ENCODE measurements at regions not wholly inside any gene's neighbourhood (a gene's known extent, or its start where the extent isn't known, plus 50 kb on each side); places are given as distances from the start of the nearest gene placed in this dataset.

DNA sequence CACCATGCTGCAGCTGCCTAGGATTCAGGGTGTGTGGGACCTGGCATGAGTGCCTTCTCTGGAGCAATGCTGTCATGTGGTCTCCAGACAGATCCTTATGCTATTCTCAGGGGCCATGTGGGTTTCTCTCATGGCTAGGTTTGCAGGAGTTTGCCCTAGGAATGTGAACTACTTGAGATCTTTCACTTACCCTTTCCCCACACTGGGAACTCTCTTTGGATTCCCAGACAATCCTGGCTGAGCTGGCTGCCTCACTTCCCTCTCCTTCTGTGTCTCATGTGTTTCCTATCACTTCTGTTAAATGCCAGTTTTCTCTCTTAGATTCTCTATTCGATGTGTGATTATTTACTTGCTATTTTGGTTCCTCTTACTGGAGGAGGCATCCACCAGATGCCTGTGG lies 270.2 kb upstream of the RASA1 start:
- H3K36me3 ChIP-seq (ENCODE audit: control insufficient read depth, insufficient read depth, low read length): no peaks in the 10 kb centered on the region
- H3K27me3 ChIP-seq (ENCODE audit: control insufficient read depth, insufficient read depth, low read length): no peaks in the 10 kb centered on the region
- DNase-seq: no peak
- H3K4me3 ChIP-seq (ENCODE audit: low read length): no peak overlapping the region
- H3K27ac ChIP-seq (ENCODE audit: low read length): no peak overlapping the region
- no CpG with 5 or more reads among the region's 1 CpG for WGBS (ENCODE audit: insufficient coverage)
- no peaks in the 10 kb centered on the region for H3K4me1 ChIP-seq (ENCODE audit: control insufficient read depth, insufficient read depth, low read length)
- H3K9me3 ChIP-seq (replicated peaks; ENCODE audit: control insufficient read depth, low read depth, low read length): peaks cover 2% of the 10 kb centered on the region

DNA sequence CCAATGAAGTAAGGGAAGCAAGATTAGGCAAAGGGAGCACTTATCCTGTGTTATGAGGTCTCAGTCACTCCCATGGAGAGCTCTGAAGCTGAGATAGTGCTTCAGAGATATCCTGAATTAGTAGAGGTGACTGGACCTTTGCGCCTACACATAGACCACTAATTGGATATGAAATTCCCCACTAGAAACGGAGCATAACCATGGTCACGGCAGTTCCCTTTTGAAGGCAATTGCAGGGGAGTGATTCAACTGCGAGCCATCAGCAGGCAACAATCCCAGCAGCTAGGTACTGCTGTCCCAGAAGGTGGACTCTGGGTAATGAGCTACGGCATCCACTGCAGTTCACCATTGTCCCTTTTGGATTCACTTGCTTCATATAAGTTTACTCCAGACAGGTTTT lies 267.7 kb upstream of the RASA1 start:
- Histone ChIP-seq H3K27me3 (ENCODE audit: control insufficient read depth, insufficient read depth, low read length) (no peaks in the 10 kb centered on the region), H3K4me3 (ENCODE audit: low read length) (no peak overlapping the region), H3K4me1 (ENCODE audit: control insufficient read depth, insufficient read depth, low read length) (no peaks in the 10 kb centered on the region), H3K9me3 (replicated peaks; ENCODE audit: control insufficient read depth, low read depth, low read length) (peaks cover 2% of the 10 kb centered on the region), H3K27ac (ENCODE audit: low read length) (no peak overlapping the region), H3K36me3 (ENCODE audit: control insufficient read depth, insufficient read depth, low read length) (no peaks in the 10 kb centered on the region)
- no peak for DNase-seq
- 94% methylated on average over 3 of the region's 5 CpGs for WGBS (ENCODE audit: insufficient coverage)

GRCh38 chr5:87002485-87002884 lies 265.2 kb upstream of the RASA1 start:
- Histone ChIP-seq H3K27ac (ENCODE audit: low read length) (no peak overlapping the region), H3K9me3 (replicated peaks; ENCODE audit: control insufficient read depth, low read depth, low read length) (no peaks in the 10 kb centered on the region), H3K4me1 (ENCODE audit: control insufficient read depth, insufficient read depth, low read length) (no peaks in the 10 kb centered on the region), H3K27me3 (ENCODE audit: control insufficient read depth, insufficient read depth, low read length) (no peaks in the 10 kb centered on the region), H3K36me3 (ENCODE audit: control insufficient read depth, insufficient read depth, low read length) (no peaks in the 10 kb centered on the region), H3K4me3 (ENCODE audit: low read length) (no peak overlapping the region)
- DNase-seq: peak; percentile 30
- WGBS (ENCODE audit: insufficient coverage): 83% methylated on average over 1 of the region's 3 CpGs

GRCh38 chr5:87004101-87004500 lies 263.6 kb upstream of the RASA1 start:
- no CpG with 5 or more reads among the region's 3 CpGs for WGBS (ENCODE audit: insufficient coverage)
- H3K27ac ChIP-seq (ENCODE audit: low read length): no peak overlapping the region

GRCh38 chr5:87007737-87008136 lies 259.9 kb upstream of the RASA1 start:
- Histone ChIP-seq H3K9me3 (replicated peaks; ENCODE audit: control insufficient read depth, low read depth, low read length) (no peaks in the 10 kb centered on the region), H3K36me3 (ENCODE audit: control insufficient read depth, insufficient read depth, low read length) (no peaks in the 10 kb centered on the region), H3K27ac (ENCODE audit: low read length) (no peak overlapping the region), H3K4me1 (ENCODE audit: control insufficient read depth, insufficient read depth, low read length) (no peaks in the 10 kb centered on the region), H3K27me3 (ENCODE audit: control insufficient read depth, insufficient read depth, low read length) (no peaks in the 10 kb centered on the region), H3K4me3 (ENCODE audit: low read length) (no peak overlapping the region)
- DNase-seq: no peak

More at GRCh38 chr5:87004101-87004500, 263.6 kb upstream of the RASA1 start:
- no peak for DNase-seq
- no peaks in the 10 kb centered on the region for H3K36me3 ChIP-seq (ENCODE audit: control insufficient read depth, insufficient read depth, low read length)
- H3K27me3 ChIP-seq (ENCODE audit: control insufficient read depth, insufficient read depth, low read length): no peaks in the 10 kb centered on the region
- no peaks in the 10 kb centered on the region for H3K4me1 ChIP-seq (ENCODE audit: control insufficient read depth, insufficient read depth, low read length)
- H3K9me3 ChIP-seq (replicated peaks; ENCODE audit: control insufficient read depth, low read depth, low read length): no peaks in the 10 kb centered on the region
- H3K4me3 ChIP-seq (ENCODE audit: low read length): no peak overlapping the region

DNA sequence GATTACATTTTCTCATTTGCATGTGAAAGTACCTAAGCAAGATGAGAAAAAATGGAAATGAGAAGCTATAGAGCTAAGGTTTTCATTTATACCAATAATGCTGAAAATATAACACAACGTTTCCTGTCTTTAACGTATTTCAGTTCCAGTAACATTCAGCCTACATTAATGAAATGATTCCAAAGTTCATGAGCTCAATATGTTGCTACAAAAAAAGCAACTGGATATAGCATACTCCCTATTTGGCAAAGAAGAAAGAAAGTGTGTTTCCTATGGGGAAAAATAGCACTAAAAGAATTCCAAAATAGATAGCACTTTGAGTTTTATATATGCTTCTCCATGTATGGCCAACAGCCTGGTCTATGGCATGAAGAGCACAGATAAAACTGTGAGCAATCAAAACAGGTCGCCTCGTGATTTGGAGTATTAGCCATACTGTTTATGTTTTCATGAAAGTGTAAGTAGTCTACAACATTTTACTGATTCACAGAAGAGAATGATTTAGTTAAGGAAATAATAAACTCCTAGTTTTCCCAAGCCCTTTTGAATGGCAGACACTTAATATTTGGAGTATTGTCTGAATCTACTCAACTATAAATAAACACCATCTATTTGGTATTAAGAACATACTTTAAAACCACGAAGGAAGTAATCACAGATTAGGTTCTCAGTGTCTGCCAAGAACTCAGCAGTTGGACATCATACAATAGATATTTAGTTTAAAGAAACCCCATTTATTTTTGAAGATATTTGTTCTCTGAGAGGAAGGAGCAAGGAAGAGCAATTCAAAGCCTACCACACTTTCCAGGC lies 258.7 kb upstream of the RASA1 start:
- no CpG with 5 or more reads among the region's 5 CpGs for WGBS (ENCODE audit: insufficient coverage)
- Histone ChIP-seq H3K27ac (ENCODE audit: low read length) (peak overlapping the region; percentile 40), H3K4me1 (ENCODE audit: control insufficient read depth, insufficient read depth, low read length) (no peaks in the 10 kb centered on the region), H3K9me3 (replicated peaks; ENCODE audit: control insufficient read depth, low read depth, low read length) (no peaks in the 10 kb centered on the region), H3K36me3 (ENCODE audit: control insufficient read depth, insufficient read depth, low read length) (no peaks in the 10 kb centered on the region), H3K27me3 (ENCODE audit: control insufficient read depth, insufficient read depth, low read length) (no peaks in the 10 kb centered on the region), H3K4me3 (ENCODE audit: low read length) (no peak overlapping the region)
- DNase-seq: peak; percentile 73

- 43% methylated on average over 1 of the region's 3 CpGs for WGBS (ENCODE audit: insufficient coverage)
- Histone ChIP-seq H3K36me3 (ENCODE audit: control insufficient read depth, insufficient read depth, low read length) (no peaks in the 10 kb centered on the region), H3K4me3 (ENCODE audit: low read length) (no peak overlapping the region), H3K4me1 (ENCODE audit: control insufficient read depth, insufficient read depth, low read length) (no peaks in the 10 kb centered on the region), H3K27ac (ENCODE audit: low read length) (no peak overlapping the region), H3K9me3 (replicated peaks; ENCODE audit: control insufficient read depth, low read depth, low read length) (no peaks in the 10 kb centered on the region), H3K27me3 (ENCODE audit: control insufficient read depth, insufficient read depth, low read length) (no peaks in the 10 kb centered on the region)
- DNase-seq: peak; percentile 5
These were observed 256.9 kb upstream of the RASA1 start for GRCh38 chr5:87010736-87011135.

DNA sequence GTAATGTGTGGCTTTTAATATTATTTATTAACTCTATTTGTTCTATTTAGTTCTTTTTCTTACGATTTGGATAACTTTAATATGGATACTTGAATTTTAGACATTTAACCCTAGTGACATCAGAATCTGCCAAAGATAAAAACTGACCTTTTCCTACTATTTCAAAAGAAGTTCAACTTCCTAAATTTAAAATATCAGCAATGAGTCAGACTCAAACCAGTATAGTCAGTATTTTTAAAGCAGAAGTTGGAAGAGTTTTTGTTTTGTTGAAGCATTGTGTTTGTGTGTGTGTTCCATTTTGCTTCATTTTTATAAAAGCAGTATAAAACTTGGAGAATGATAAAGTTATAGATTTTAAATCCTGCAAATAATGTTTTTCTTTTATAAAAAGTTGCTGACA lies 251.8 kb upstream of the RASA1 start:
- Histone ChIP-seq H3K27me3 (ENCODE audit: control insufficient read depth, insufficient read depth, low read length) (no peaks in the 10 kb centered on the region), H3K4me3 (ENCODE audit: low read length) (no peak overlapping the region), H3K9me3 (replicated peaks; ENCODE audit: control insufficient read depth, low read depth, low read length) (no peaks in the 10 kb centered on the region), H3K27ac (ENCODE audit: low read length) (no peak overlapping the region), H3K36me3 (ENCODE audit: control insufficient read depth, insufficient read depth, low read length) (no peaks in the 10 kb centered on the region), H3K4me1 (ENCODE audit: control insufficient read depth, insufficient read depth, low read length) (no peaks in the 10 kb centered on the region)
- peak; percentile 37 for DNase-seq
- WGBS (ENCODE audit: insufficient coverage): no CpG with 5 or more reads among the region's 1 CpG

- Histone ChIP-seq H3K36me3 (ENCODE audit: control insufficient read depth, insufficient read depth, low read length) (no peaks in the 10 kb centered on the region), H3K27me3 (ENCODE audit: control insufficient read depth, insufficient read depth, low read length) (no peaks in the 10 kb centered on the region), H3K9me3 (replicated peaks; ENCODE audit: control insufficient read depth, low read depth, low read length) (no peaks in the 10 kb centered on the region), H3K4me3 (ENCODE audit: low read length) (no peak overlapping the region), H3K27ac (ENCODE audit: low read length) (peak overlapping the region; percentile 9), H3K4me1 (ENCODE audit: control insufficient read depth, insufficient read depth, low read length) (no peaks in the 10 kb centered on the region)
- DNase-seq: peak; percentile 78
- WGBS (ENCODE audit: insufficient coverage): 8% methylated on average over 2 of the region's 4 CpGs
These were observed 247.4 kb upstream of the RASA1 start for GRCh38 chr5:87020099-87020934.

GRCh38 chr5:87022415-87022814 lies 245.3 kb upstream of the RASA1 start:
- H3K27me3 ChIP-seq (ENCODE audit: control insufficient read depth, insufficient read depth, low read length): no peaks in the 10 kb centered on the region
- no peak for DNase-seq
- WGBS (ENCODE audit: insufficient coverage): 54% methylated on average over 5 of the region's 6 CpGs
- no peak overlapping the region for H3K4me3 ChIP-seq (ENCODE audit: low read length)
- H3K9me3 ChIP-seq (replicated peaks; ENCODE audit: control insufficient read depth, low read depth, low read length): no peaks in the 10 kb centered on the region
- no peaks in the 10 kb centered on the region for H3K4me1 ChIP-seq (ENCODE audit: control insufficient read depth, insufficient read depth, low read length)
- no peak overlapping the region for H3K27ac ChIP-seq (ENCODE audit: low read length)
- no peaks in the 10 kb centered on the region for H3K36me3 ChIP-seq (ENCODE audit: control insufficient read depth, insufficient read depth, low read length)
